ENCODE measurements at regions not wholly inside any gene's neighbourhood (a gene's known extent, or its start where the extent isn't known, plus 50 kb on each side); places are given as distances from the start of the nearest gene placed in this dataset.

DNA sequence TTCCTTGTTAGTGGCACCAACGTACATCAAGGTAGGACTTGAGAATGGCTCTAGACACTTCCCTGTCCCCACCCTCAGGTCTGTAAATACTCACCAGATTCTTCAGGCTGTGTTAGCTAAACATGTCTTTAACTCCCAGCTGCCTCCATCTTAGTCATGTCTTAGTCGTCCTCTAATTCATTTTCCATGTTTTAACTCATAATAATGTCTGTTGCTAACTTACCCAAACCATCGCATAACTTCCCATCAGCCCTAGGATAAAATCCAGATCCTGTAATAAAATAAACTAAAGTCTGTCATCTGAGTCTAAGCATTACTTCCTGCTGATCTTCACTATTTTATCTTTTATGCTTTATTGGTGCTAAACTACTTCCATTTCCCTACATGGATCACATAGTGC, 600.0 kb upstream of the CELF2 start:
- Histone ChIP-seq H3K27me3 (no peaks in the 10 kb centered on the region), H3K4me1 (no peaks in the 10 kb centered on the region), H3K36me3 (no peaks in the 10 kb centered on the region), H3K9me3 (no peaks in the 10 kb centered on the region), H3K27ac (no peak overlapping the region), H3K4me3 (no peak overlapping the region)
- intact Hi-C loops (cut with DNase I), result no loop called here
- TF ChIP-seq, protein P1, sequence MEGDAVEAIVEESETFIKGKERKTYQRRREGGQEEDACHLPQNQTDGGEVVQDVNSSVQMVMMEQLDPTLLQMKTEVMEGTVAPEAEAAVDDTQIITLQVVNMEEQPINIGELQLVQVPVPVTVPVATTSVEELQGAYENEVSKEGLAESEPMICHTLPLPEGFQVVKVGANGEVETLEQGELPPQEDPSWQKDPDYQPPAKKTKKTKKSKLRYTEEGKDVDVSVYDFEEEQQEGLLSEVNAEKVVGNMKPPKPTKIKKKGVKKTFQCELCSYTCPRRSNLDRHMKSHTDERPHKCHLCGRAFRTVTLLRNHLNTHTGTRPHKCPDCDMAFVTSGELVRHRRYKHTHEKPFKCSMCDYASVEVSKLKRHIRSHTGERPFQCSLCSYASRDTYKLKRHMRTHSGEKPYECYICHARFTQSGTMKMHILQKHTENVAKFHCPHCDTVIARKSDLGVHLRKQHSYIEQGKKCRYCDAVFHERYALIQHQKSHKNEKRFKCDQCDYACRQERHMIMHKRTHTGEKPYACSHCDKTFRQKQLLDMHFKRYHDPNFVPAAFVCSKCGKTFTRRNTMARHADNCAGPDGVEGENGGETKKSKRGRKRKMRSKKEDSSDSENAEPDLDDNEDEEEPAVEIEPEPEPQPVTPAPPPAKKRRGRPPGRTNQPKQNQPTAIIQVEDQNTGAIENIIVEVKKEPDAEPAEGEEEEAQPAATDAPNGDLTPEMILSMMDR (IDR thresholded peaks at IDR 0.05), result no peak
- TF ChIP-seq POLR2A (IDR thresholded peaks at IDR 0.05) (no peak), POLR2AphosphoS5 (IDR thresholded peaks at IDR 0.05; ENCODE audit: insufficient read depth in 1 of 2, low read depth in 1 of 2) (no peak)
- no peak for DNase-seq (ENCODE audit: extremely low spot score in 2 of 2)

DNA sequence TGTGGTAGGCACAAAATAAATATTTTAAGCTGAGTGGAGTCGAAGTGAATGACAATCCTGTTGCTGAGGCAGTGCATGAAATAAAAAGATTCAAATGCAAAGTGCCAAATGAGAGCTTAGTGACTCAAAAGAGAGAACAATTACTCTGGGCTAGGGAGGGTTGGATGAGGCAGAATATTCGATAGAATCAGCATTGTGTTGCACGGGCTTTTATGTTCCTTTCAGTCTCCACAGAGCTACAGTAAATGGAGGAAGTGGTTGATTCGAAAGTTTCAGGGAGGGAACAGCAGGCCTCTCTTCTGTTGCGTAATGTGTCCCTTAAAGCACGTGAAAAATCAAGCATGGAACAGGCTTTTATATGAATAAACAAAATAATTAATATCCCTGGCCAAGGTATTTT, 599.3 kb upstream of the CELF2 start:
- TF ChIP-seq, protein P1 (IDR thresholded peaks at IDR 0.05), result no peak
- no peak for TF ChIP-seq POLR2A (IDR thresholded peaks at IDR 0.05)
- TF ChIP-seq POLR2AphosphoS5 (IDR thresholded peaks at IDR 0.05; ENCODE audit: insufficient read depth in 1 of 2, low read depth in 1 of 2), result no peak
- DNase-seq (ENCODE audit: extremely low spot score in 2 of 2), result no peak
- no peaks in the 10 kb centered on the region for H3K27me3 ChIP-seq
- no peak overlapping the region for H3K4me3 ChIP-seq
- no peaks in the 10 kb centered on the region for H3K4me1 ChIP-seq
- no peaks in the 10 kb centered on the region for H3K9me3 ChIP-seq
- intact Hi-C loops (cut with DNase I), result no loop called here
- H3K36me3 ChIP-seq, result no peaks in the 10 kb centered on the region
- no peak overlapping the region for H3K27ac ChIP-seq

DNA sequence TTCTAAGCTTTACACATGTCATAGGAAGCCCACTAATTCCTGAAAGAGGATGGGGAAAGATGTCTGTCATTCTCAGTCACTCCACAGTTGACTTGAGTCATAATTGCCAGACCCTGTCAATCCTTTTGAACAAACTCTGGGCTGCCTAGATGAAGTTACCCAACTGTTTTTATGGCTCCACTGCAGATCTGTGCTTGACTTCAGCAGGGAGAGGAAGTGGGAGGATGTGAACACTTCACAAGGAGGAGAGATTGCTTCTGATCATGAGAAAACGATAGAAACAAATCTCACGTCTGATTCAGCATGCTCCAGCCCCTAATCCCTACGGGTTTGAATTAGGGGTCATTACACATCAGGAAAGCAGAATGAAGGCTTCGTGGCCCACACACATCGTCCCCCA, 596.6 kb upstream of the CELF2 start:
- Histone ChIP-seq H3K27ac (no peak overlapping the region), H3K4me1 (peaks cover 3% of the 10 kb centered on the region), H3K9me3 (no peaks in the 10 kb centered on the region), H3K36me3 (no peaks in the 10 kb centered on the region), H3K4me3 (no peak overlapping the region), H3K27me3 (no peaks in the 10 kb centered on the region)
- TF ChIP-seq POLR2AphosphoS5 (IDR thresholded peaks at IDR 0.05; ENCODE audit: insufficient read depth in 1 of 2, low read depth in 1 of 2), result no peak
- intact Hi-C loops (cut with DNase I), result no loop called here
- DNase-seq (ENCODE audit: extremely low spot score in 2 of 2), result no peak

DNA sequence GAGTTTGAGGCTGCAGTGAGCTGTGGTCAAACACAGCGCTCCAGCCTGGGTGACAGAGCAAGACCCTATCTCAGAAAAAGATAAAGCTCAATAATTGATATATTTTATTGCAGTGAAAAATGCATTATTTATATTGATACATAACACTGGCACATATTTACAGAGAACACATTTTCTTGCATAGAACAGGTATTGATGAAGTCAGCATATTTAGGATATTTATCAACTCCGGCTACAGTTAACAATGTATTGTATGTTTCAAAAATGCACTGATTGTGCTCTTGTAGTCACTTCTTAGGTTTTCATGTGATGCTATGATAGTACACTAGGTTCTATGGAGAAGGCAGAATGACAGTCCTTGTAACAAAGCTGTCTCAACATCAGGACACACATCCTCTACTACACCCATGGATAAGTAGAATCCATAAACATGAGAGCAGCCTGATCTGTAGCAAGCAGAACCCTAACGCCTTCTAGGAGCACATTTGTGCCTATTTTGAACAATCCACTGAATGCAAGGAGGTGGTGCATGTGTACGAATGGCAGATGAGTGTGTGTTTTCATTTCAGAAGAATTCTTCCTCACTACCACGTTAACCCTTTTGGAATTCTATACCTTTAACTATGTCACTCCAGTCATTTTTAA, 586.1 kb upstream of the CELF2 start:
- Histone ChIP-seq H3K36me3 (no peaks in the 10 kb centered on the region), H3K27ac (no peak overlapping the region), H3K27me3 (no peaks in the 10 kb centered on the region), H3K4me1 (no peaks in the 10 kb centered on the region), H3K9me3 (no peaks in the 10 kb centered on the region), H3K4me3 (no peak overlapping the region)
- no peak for TF ChIP-seq POLR2AphosphoS5 (IDR thresholded peaks at IDR 0.05; ENCODE audit: insufficient read depth in 1 of 2, low read depth in 1 of 2)
- TF ChIP-seq, protein P1 (IDR thresholded peaks at IDR 0.05), result no peak
- TF ChIP-seq POLR2A (IDR thresholded peaks at IDR 0.05), result no peak
- DNase-seq (ENCODE audit: extremely low spot score in 2 of 2), result no peak
- intact Hi-C loops (cut with DNase I), result no loop called here

DNA sequence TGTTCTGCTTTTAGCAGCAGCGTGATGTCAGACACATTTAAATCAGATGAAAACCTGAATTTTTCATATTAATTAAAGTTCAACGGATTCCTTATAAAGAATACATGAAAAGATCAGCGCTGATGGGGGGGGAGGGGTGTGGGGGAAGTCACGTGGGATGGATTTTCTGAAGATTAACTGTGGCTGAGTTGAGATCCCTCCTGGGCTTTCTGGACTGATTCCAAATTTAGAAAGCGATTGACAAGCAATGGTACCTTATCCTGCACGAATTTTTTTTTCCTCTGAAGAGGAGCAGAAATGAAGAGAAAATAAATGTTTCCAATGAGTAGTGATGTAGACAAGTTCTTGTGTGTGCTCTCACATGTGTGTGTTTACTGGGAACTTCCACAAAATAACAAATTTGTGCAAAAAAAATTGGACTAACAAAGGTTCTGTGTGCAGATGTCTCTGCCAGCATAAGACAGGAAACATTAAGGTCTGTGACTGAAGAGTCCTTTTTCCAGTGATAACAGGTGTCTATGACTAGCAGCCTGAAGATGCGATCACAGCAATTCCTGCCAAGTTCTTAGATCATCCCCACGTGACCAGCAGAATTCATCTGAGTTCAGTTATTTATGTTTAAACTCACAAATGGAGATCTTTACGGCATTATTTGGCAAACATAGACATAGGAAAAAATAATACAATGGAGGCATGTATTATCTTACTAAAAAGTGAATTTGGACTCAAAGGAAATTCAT, 585.2 kb upstream of the CELF2 start:
- Histone ChIP-seq H3K4me3 (no peak overlapping the region), H3K36me3 (no peaks in the 10 kb centered on the region), H3K9me3 (no peaks in the 10 kb centered on the region), H3K27ac (no peak overlapping the region), H3K4me1 (no peaks in the 10 kb centered on the region), H3K27me3 (no peaks in the 10 kb centered on the region)
- intact Hi-C loops (cut with DNase I), result no loop called here
- TF ChIP-seq POLR2A (IDR thresholded peaks at IDR 0.05), result no peak
- TF ChIP-seq, protein P1 (IDR thresholded peaks at IDR 0.05), result no peak
- no peak for TF ChIP-seq POLR2AphosphoS5 (IDR thresholded peaks at IDR 0.05; ENCODE audit: insufficient read depth in 1 of 2, low read depth in 1 of 2)
- no peak for DNase-seq (ENCODE audit: extremely low spot score in 2 of 2)
